ENCODE measurements at regions not wholly inside any gene's neighbourhood (a gene's known extent, or its start where the extent isn't known, plus 50 kb on each side); places are given as distances from the start of the nearest gene placed in this dataset.

DNA sequence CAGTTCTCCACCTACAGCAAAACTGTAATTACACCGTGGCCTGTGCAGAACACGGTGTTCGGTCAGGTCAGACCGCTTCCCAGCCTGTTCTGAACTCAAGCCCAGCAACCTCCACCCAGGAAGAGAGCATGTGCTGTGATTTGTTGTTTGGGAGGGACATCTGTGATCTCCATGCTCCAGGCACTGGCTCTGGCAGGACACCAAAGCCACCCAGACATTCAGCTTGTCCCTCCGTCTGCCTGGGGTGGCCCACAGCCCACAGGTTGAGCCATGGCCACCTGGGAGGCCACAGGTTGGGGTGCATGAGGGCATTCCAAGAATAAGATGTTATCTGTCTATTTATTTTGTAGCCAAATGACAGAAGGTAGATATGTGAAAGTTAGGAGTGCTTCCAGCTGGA is 1091.1 kb downstream of the VRK1 start:
- H3K27me3 ChIP-seq (ENCODE audit: insufficient read depth) = no peaks in the 10 kb centered on the region
- no peaks in the 10 kb centered on the region for H3K9me3 ChIP-seq
- H4K20me1 ChIP-seq (ENCODE audit: insufficient read depth) = no peaks in the 10 kb centered on the region
- WGBS (ENCODE audit: low lambda C conversion rate) = 12% methylated on average over 4 of the region's 5 CpGs
- H3K9ac ChIP-seq = no peak overlapping the region
- no peak overlapping the region for H3K27ac ChIP-seq (ENCODE audit: low read depth in 2 of 2, low read length in 1 of 2)
- H2AFZ ChIP-seq (ENCODE audit: low read depth) = no peak overlapping the region
- no peaks in the 10 kb centered on the region for H3K4me1 ChIP-seq (ENCODE audit: control insufficient read depth in 1 of 2, insufficient read depth in 2 of 2, low read depth in 1 of 2, low read length in 1 of 2)
- H3K4me2 ChIP-seq = no peak overlapping the region
- H3K36me3 ChIP-seq (replicated peaks in 1 of 2; ENCODE audit: control insufficient read depth in 1 of 2, insufficient read depth in 2 of 2, low read length in 1 of 2) = no peaks in the 10 kb centered on the region
- no peaks in the 10 kb centered on the region for H3K9me2 ChIP-seq
- no peaks in the 10 kb centered on the region for H3K79me2 ChIP-seq (ENCODE audit: insufficient read depth)
- no peak for TF ChIP-seq JUND (IDR thresholded peaks at IDR 0.05)
- no peak for TF ChIP-seq YY1 (IDR thresholded peaks at IDR 0.05; ENCODE audit: low read depth)
- no peak for TF ChIP-seq FOXM1 (IDR thresholded peaks at IDR 0.05; ENCODE audit: low read depth)
- no peak for TF ChIP-seq MXI1 (IDR thresholded peaks at IDR 0.05; ENCODE audit: low read depth, low read length)
- TF ChIP-seq, protein P1, sequence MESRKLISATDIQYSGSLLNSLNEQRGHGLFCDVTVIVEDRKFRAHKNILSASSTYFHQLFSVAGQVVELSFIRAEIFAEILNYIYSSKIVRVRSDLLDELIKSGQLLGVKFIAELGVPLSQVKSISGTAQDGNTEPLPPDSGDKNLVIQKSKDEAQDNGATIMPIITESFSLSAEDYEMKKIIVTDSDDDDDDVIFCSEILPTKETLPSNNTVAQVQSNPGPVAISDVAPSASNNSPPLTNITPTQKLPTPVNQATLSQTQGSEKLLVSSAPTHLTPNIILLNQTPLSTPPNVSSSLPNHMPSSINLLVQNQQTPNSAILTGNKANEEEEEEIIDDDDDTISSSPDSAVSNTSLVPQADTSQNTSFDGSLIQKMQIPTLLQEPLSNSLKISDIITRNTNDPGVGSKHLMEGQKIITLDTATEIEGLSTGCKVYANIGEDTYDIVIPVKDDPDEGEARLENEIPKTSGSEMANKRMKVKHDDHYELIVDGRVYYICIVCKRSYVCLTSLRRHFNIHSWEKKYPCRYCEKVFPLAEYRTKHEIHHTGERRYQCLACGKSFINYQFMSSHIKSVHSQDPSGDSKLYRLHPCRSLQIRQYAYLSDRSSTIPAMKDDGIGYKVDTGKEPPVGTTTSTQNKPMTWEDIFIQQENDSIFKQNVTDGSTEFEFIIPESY (IDR thresholded peaks at IDR 0.05; ENCODE audit: borderline replicate concordance, low read depth) = no peak
- TF ChIP-seq, protein P2, sequence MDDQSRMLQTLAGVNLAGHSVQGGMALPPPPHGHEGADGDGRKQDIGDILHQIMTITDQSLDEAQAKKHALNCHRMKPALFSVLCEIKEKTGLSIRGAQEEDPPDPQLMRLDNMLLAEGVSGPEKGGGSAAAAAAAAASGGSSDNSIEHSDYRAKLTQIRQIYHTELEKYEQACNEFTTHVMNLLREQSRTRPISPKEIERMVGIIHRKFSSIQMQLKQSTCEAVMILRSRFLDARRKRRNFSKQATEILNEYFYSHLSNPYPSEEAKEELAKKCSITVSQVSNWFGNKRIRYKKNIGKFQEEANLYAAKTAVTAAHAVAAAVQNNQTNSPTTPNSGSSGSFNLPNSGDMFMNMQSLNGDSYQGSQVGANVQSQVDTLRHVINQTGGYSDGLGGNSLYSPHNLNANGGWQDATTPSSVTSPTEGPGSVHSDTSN (IDR thresholded peaks at IDR 0.05) = no peak
- TF ChIP-seq, protein P3, sequence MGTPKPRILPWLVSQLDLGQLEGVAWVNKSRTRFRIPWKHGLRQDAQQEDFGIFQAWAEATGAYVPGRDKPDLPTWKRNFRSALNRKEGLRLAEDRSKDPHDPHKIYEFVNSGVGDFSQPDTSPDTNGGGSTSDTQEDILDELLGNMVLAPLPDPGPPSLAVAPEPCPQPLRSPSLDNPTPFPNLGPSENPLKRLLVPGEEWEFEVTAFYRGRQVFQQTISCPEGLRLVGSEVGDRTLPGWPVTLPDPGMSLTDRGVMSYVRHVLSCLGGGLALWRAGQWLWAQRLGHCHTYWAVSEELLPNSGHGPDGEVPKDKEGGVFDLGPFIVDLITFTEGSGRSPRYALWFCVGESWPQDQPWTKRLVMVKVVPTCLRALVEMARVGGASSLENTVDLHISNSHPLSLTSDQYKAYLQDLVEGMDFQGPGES (IDR thresholded peaks at IDR 0.05; ENCODE audit: low read depth, low read length) = no peak
- no peak for TF ChIP-seq RXRA (IDR thresholded peaks at IDR 0.05; ENCODE audit: borderline replicate concordance, low read depth)
- TF ChIP-seq, protein P4, sequence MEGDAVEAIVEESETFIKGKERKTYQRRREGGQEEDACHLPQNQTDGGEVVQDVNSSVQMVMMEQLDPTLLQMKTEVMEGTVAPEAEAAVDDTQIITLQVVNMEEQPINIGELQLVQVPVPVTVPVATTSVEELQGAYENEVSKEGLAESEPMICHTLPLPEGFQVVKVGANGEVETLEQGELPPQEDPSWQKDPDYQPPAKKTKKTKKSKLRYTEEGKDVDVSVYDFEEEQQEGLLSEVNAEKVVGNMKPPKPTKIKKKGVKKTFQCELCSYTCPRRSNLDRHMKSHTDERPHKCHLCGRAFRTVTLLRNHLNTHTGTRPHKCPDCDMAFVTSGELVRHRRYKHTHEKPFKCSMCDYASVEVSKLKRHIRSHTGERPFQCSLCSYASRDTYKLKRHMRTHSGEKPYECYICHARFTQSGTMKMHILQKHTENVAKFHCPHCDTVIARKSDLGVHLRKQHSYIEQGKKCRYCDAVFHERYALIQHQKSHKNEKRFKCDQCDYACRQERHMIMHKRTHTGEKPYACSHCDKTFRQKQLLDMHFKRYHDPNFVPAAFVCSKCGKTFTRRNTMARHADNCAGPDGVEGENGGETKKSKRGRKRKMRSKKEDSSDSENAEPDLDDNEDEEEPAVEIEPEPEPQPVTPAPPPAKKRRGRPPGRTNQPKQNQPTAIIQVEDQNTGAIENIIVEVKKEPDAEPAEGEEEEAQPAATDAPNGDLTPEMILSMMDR (IDR thresholded peaks at IDR 0.05) = no peak
- no peak for DNase-seq
- no peak overlapping the region for H3K4me3 ChIP-seq (ENCODE audit: low read depth in 2 of 2, low read length in 1 of 2)
- POLR2A ChIA-PET = no interaction called here
- H3F3A ChIP-seq (replicated peaks; ENCODE audit: insufficient read depth) = no peaks in the 10 kb centered on the region
- CTCF ChIA-PET = no interaction called here

DNA sequence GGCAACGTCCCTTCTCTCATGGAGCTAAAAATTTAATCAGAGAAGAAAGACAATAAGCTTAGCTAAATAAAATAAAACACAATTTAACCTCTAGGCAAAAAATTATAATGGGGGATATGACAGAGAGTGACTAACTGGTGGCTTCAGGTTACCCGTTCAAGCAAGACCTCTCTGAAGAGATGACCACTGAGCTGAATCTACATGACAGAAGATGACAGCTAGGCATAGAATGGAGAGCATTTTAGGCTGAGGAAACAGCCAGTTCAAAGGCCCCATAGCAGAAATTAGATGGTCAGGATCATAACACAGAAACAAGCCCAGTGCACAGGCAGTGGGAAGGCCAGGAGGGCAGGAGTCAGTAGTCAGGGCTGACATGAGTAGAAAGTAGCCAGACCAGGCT is 1094.3 kb downstream of the VRK1 start:
- POLR2A ChIA-PET = no interaction called here
- Histone ChIP-seq H3K79me2 (ENCODE audit: insufficient read depth) (no peaks in the 10 kb centered on the region), H3K9me2 (no peaks in the 10 kb centered on the region), H3K4me1 (ENCODE audit: control insufficient read depth in 1 of 2, insufficient read depth in 2 of 2, low read depth in 1 of 2, low read length in 1 of 2) (no peaks in the 10 kb centered on the region), H4K20me1 (ENCODE audit: insufficient read depth) (no peaks in the 10 kb centered on the region), H3K36me3 (replicated peaks in 1 of 2; ENCODE audit: control insufficient read depth in 1 of 2, insufficient read depth in 2 of 2, low read length in 1 of 2) (no peaks in the 10 kb centered on the region), H3F3A (replicated peaks; ENCODE audit: insufficient read depth) (no peaks in the 10 kb centered on the region), H3K9ac (no peak overlapping the region), H3K4me3 (ENCODE audit: low read depth in 2 of 2, low read length in 1 of 2) (no peak overlapping the region), H3K4me2 (no peak overlapping the region), H2AFZ (ENCODE audit: low read depth) (no peak overlapping the region), H3K27me3 (ENCODE audit: insufficient read depth) (no peaks in the 10 kb centered on the region), H3K9me3 (no peaks in the 10 kb centered on the region), H3K27ac (ENCODE audit: low read depth in 2 of 2, low read length in 1 of 2) (no peak overlapping the region)
- CTCF ChIA-PET = no interaction called here
- no peak for DNase-seq
- 2% methylated on average over 2 of the region's 2 CpGs for WGBS (ENCODE audit: low lambda C conversion rate)
- TF ChIP-seq, protein P1 (IDR thresholded peaks at IDR 0.05; ENCODE audit: borderline replicate concordance, low read depth) = no peak
- TF ChIP-seq RAD21 (IDR thresholded peaks at IDR 0.05; ENCODE audit: low read length) (no peak), JUND (IDR thresholded peaks at IDR 0.05) (no peak), FOXM1 (IDR thresholded peaks at IDR 0.05; ENCODE audit: low read depth) (no peak), GATA2 (CRISPR knock-in tag; IDR thresholded peaks at IDR 0.05) (no peak), EP300 (IDR thresholded peaks at IDR 0.05; ENCODE audit: borderline replicate concordance in 1 of 2, low read depth in 1 of 2, low read length in 1 of 2) (no peak), MEF2A (IDR thresholded peaks at IDR 0.05; ENCODE audit: borderline replicate concordance, low read depth) (no peak), MXI1 (IDR thresholded peaks at IDR 0.05; ENCODE audit: low read depth, low read length) (no peak)
- TF ChIP-seq, protein P4 (IDR thresholded peaks at IDR 0.05) = no peak
- TF ChIP-seq, protein P5, sequence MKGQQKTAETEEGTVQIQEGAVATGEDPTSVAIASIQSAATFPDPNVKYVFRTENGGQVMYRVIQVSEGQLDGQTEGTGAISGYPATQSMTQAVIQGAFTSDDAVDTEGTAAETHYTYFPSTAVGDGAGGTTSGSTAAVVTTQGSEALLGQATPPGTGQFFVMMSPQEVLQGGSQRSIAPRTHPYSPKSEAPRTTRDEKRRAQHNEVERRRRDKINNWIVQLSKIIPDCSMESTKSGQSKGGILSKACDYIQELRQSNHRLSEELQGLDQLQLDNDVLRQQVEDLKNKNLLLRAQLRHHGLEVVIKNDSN (IDR thresholded peaks at IDR 0.05; ENCODE audit: borderline replicate concordance, low read depth) = no peak
- TF ChIP-seq, protein P6, sequence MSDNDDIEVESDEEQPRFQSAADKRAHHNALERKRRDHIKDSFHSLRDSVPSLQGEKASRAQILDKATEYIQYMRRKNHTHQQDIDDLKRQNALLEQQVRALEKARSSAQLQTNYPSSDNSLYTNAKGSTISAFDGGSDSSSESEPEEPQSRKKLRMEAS (IDR thresholded peaks at IDR 0.05; ENCODE audit: low read depth) = no peak

All from SK-N-SH (cell line).